ENCODE measurements at regions not wholly inside any gene's neighbourhood (a gene's known extent, or its start where the extent isn't known, plus 50 kb on each side); places are given as distances from the start of the nearest gene placed in this dataset.

DNA sequence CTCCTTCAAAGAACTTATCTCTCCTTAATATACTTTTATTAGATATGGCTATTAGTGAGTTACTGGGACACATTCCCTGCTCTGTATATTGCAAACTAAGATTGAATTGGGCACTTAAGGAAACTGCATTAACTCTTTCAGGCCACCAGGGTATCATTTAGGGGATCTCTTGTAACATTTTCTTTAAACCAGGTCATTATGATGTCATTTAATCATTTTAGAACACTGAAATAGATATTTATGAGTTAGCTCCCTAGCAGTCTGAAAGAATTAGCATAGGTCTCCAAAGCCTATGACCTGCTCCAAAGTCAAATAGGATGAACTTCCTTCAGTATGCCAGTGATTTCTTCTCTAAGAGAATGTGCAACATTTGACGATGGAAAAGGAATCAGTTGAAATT, 506.9 kb downstream of the FOXG1 start:
- TF ChIP-seq ZNF70 (CRISPR knock-in tag; IDR thresholded peaks at IDR 0.05), result no peak
- TF ChIP-seq, protein P1, sequence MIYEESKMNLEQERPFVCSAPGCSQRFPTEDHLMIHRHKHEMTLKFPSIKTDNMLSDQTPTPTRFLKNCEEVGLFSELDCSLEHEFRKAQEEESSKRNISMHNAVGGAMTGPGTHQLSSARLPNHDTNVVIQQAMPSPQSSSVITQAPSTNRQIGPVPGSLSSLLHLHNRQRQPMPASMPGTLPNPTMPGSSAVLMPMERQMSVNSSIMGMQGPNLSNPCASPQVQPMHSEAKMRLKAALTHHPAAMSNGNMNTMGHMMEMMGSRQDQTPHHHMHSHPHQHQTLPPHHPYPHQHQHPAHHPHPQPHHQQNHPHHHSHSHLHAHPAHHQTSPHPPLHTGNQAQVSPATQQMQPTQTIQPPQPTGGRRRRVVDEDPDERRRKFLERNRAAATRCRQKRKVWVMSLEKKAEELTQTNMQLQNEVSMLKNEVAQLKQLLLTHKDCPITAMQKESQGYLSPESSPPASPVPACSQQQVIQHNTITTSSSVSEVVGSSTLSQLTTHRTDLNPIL (CRISPR knock-in tag; IDR thresholded peaks at IDR 0.05; ENCODE audit: low read depth), result no peak
